Lung (tissue), 11 donors: ENCODE measurements at regions not wholly inside any gene's neighbourhood (a gene's known extent, or its start where the extent isn't known, plus 50 kb on each side); places are given as distances from the start of the nearest gene placed in this dataset.

ENCODE experiments used
- ATAC-seq: fragments of 200-7000 bp; cut with Tn5 transposase; one replicate; pipeline ENCODE4 v1.9.1; 2020; ENCODE audit warnings: moderate number of reproducible peaks; ENCODE audit not compliant: insufficient read depth, low FRiP score
- DNase-seq, 3 donors: peaks; one replicate each; pipeline ENCODE4 v3.0.0-alpha.2; 2013 to 2017
- H3K27ac ChIP-seq, 2 donors: one replicate each; pipeline ENCODE4 v1.5.1; 2013; ENCODE audit warnings: mild to moderate bottlenecking in 2 of 2, moderate library complexity in 2 of 2, control low read depth in 1 of 2, inconsistent platforms in 1 of 2, low read depth in 1 of 2, low read length in 1 of 2
- H3K27me3 ChIP-seq, 3 donors: one replicate each; pipeline ENCODE4 v1.5.1; 2013; ENCODE audit warnings: low read length in 2 of 3; ENCODE audit not compliant: control insufficient read depth in 3 of 3, insufficient read depth in 3 of 3
- H3K36me3 ChIP-seq, 4 donors: one replicate each; pipeline ENCODE4 v1.5.1; 2013; ENCODE audit warnings: low read length in 4 of 4, mild to moderate bottlenecking in 1 of 4, moderate library complexity in 1 of 4; ENCODE audit not compliant: control insufficient read depth in 4 of 4, insufficient read depth in 4 of 4
- H3K4me1 ChIP-seq, 5 donors: one replicate each; pipeline ENCODE4 v1.5.1; 2013; ENCODE audit warnings: low read length in 5 of 5, mild to moderate bottlenecking in 2 of 5, moderate library complexity in 1 of 5; ENCODE audit not compliant: control insufficient read depth in 5 of 5, insufficient read depth in 5 of 5
- H3K4me3 ChIP-seq: one replicate; pipeline ENCODE4 v1.5.1; 2013; ENCODE audit warnings: mild to moderate bottlenecking, control low read depth, moderate library complexity
- H3K9ac ChIP-seq, 2 donors: one replicate each; pipeline ENCODE4 v1.5.1; 2013; ENCODE audit warnings: low read length in 2 of 2, control low read depth in 1 of 2; ENCODE audit not compliant: insufficient read depth in 1 of 2
- H3K9me3 ChIP-seq, 4 donors: one replicate each; pipeline ENCODE4 v1.5.1; 2013; ENCODE audit warnings: low read length in 3 of 4, mild to moderate bottlenecking in 1 of 4, moderate library complexity in 1 of 4; ENCODE audit not compliant: control insufficient read depth in 4 of 4, insufficient read depth in 3 of 4
- CTCF ChIP-seq: IDR thresholded peaks from 2 replicates; pipeline ENCODE4 v1.5.1; 2012; ENCODE audit warnings: mild to moderate bottlenecking; ENCODE audit errors: control extremely low read depth, extremely low read depth
- WGBS, 2 donors: extraction: QIAGEN DNeasy Blood & Tissue Kit; methylation state at CpG; one replicate each; pipeline ENCODE4 v1.1.7; 2013; 5-methylcytosine and 5-hydroxymethylcytosine counted together
- donor health status: control.
- donor health status: control.
- donor health status: Bipolar disorder and iron deficiency.
- donor health status: healthy.
- donor health status: DM: yes; HTN: yes; CAD: no.

DNA sequence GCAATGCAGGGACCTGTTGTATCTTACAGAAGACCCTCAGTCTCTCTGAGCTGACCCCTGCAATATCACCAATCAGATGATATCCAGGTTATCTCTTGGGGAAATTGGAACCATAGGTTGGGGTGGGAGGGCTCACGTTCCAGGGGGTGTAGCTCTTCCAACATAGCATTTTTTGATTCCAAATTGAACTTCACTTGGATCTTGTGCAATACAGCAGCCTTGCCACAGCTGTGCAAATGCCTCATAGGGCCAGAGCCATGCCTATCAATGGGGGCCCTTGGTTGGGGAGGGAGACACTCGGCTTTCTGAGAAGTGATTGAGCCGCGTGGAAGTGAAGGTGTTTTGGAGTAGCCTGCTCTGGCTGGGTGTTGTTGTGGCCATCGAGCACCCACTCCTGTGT, 117.2 kb upstream of the PITX1 start:
- 81 to 85% methylated on average over 5 of the region's 5 CpGs for WGBS, 2 donors
- Histone ChIP-seq H3K4me1 (no peaks in the 10 kb centered on the region), H3K4me3 (no peak overlapping the region), H3K9me3 (peaks cover 0 to 1% (median 0%) of the 10 kb centered on the region in 4 donors), H3K36me3 (no peaks in the 10 kb centered on the region), H3K9ac (no peak overlapping the region), H3K27ac (no peak overlapping the region), H3K27me3 (no peaks in the 10 kb centered on the region)
- no peak for ATAC-seq
- DNase-seq: no peak
- TF ChIP-seq CTCF: no peak

- Histone ChIP-seq H3K4me1 (no peaks in the 10 kb centered on the region), H3K27ac (no peak overlapping the region), H3K36me3 (no peaks in the 10 kb centered on the region), H3K4me3 (no peak overlapping the region), H3K9ac (no peak overlapping the region), H3K27me3 (no peaks in the 10 kb centered on the region), H3K9me3 (peaks cover 0 to 1% (median 0%) of the 10 kb centered on the region in 4 donors)
- ATAC-seq: no peak
- no peak for TF ChIP-seq CTCF
- no peak for DNase-seq
- 68 to 82% methylated on average over 4 of the region's 4 CpGs for WGBS, 2 donors
Measured at GRCh38 chr5:135150767-135151166, 116.7 kb upstream of the PITX1 start.

DNA sequence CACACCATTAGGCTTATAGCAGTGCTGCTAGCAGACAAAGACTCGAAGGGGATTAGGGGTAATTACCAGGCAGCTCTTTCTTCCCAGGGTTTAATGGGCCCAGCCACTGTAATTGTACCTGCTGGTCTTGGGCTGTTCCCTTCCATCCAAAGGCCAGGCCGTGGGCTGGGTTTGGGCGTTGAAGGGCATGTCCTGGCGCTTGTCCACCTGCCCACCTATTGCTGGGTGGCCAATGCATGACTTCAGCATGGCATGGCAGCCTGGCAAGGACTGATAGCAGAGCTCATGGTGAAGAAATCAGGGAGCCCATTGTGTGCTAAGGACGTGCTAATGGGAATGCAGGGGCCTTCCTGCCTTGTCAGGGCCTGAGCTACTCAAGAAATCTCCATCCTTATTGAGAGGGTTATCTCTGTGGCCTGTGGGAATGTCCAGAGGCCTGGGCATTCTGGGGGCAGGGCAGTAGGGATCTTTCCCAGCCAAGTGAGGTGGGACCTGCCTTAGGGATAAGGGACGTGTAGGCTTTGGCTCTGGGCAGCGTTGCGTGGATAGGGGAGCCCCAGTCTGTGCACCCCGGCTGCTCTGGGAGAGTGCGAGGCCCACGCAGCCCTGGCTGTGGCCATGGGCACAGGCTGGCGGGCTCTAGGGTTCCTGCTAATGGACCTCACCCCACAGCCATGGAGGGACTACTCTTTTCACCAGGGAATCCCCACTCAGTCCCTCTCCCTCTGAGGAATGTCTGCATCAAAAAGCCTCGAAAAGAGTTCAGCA, 116.1 kb upstream of the PITX1 start:
- no peak for DNase-seq
- Histone ChIP-seq H3K36me3 (no peaks in the 10 kb centered on the region), H3K9me3 (no peaks in the 10 kb centered on the region), H3K4me1 (no peaks in the 10 kb centered on the region), H3K9ac (no peak overlapping the region), H3K4me3 (no peak overlapping the region), H3K27me3 (no peaks in the 10 kb centered on the region), H3K27ac (no peak overlapping the region)
- ATAC-seq: no peak
- WGBS, 2 donors: 83 to 89% methylated on average over 13 of the region's 13 CpGs
- no peak for TF ChIP-seq CTCF
